OCI-LY7 (cell line): ENCODE measurements at regions not wholly inside any gene's neighbourhood (a gene's known extent, or its start where the extent isn't known, plus 50 kb on each side); places are given as distances from the start of the nearest gene placed in this dataset.

ENCODE experiments used
- BruUV-seq: library from RNA; stranded (reverse); fragments of 400-500 nt; replicated peaks from 2 replicates; lab custom pipeline; 2021; lab: Mats Ljungman, UMichigan
- CTCF ChIA-PET: fragments of 300-600 bp; sonication (Branson Sonifier 250); formaldehyde crosslinking; loops from one replicate; lab custom pipeline; 2022; ENCODE audit warnings: antibody characterized with exemption; ENCODE audit not compliant: unreplicated experiment; lab: Charles Lee
- POLR2A ChIA-PET: fragments of 300-600 bp; sonication (Branson Sonifier 250); formaldehyde crosslinking; loops from one replicate; lab custom pipeline; 2022; ENCODE audit warnings: antibody characterized with exemption; lab: Charles Lee
- DNase-seq: peaks from one replicate; pipeline ENCODE4 v3.0.0-alpha.2; 2015; ENCODE audit warnings: low spot score
- H2AFZ ChIP-seq: fragments of 200-600 bp; sonication (generic), shearing (Covaris generic); 2 replicates; pipeline ENCODE4 v1.6.1; 2014; ENCODE audit warnings: mild to moderate bottlenecking, antibody characterized with exemption, low read length, moderate library complexity
- H3K27ac ChIP-seq: fragments of 200-600 bp; sonication (generic); 2 replicates; pipeline ENCODE4 v1.5.1; 2014; ENCODE audit warnings: mixed run types, low read depth, mild to moderate bottlenecking, moderate library complexity, low read length, inconsistent platforms; ENCODE audit not compliant: poor library complexity, severe bottlenecking
- H3K36me3 ChIP-seq: fragments of 200-600 bp; sonication (generic); 2 replicates; pipeline ENCODE4 v1.6.1; 2014; ENCODE audit warnings: mild to moderate bottlenecking, antibody characterized with exemption, low read length, moderate library complexity, mixed read lengths; ENCODE audit not compliant: insufficient read depth
- H3K4me1 ChIP-seq: fragments of 200-600 bp; sonication (generic); 2 replicates; pipeline ENCODE4 v1.5.1; 2014; ENCODE audit warnings: mild to moderate bottlenecking, low read length; ENCODE audit not compliant: insufficient read depth, poor library complexity, severe bottlenecking
- H3K4me2 ChIP-seq: fragments of 200-600 bp; sonication (generic); 2 replicates; pipeline ENCODE4 v1.6.1; 2014; ENCODE audit warnings: mild to moderate bottlenecking, low read length
- H3K4me3 ChIP-seq: fragments of 200-600 bp; sonication (generic); 2 replicates; pipeline ENCODE4 v1.5.1; 2014; ENCODE audit warnings: mild to moderate bottlenecking, low read depth, low read length; ENCODE audit not compliant: poor library complexity, severe bottlenecking
- H3K79me2 ChIP-seq: fragments of 200-600 bp; sonication (generic); 2 replicates; pipeline ENCODE4 v1.6.1; 2016; ENCODE audit warnings: low read depth, mild to moderate bottlenecking, low read length, moderate library complexity, mixed read lengths; ENCODE audit not compliant: insufficient read depth
- H3K9me2 ChIP-seq: fragments of 200-600 bp; sonication (generic); 2 replicates; pipeline ENCODE4 v1.6.1; 2016; ENCODE audit warnings: mild to moderate bottlenecking, low read length, mixed read lengths; ENCODE audit not compliant: insufficient read depth
- H3K9me3 ChIP-seq: fragments of 200-600 bp; sonication (generic); 2 replicates; pipeline ENCODE4 v1.6.1; 2014; ENCODE audit warnings: mild to moderate bottlenecking, mixed run types, low read length, mixed read lengths
- H4K20me1 ChIP-seq: fragments of 200-600 bp; sonication (generic); 2 replicates; pipeline ENCODE4 v1.6.1; 2014; ENCODE audit warnings: mild to moderate bottlenecking, antibody characterized with exemption, low read length, moderate library complexity, mixed read lengths; ENCODE audit not compliant: insufficient read depth
- CTCF ChIP-seq: fragments of 200-600 bp; sonication (generic); conservative IDR thresholded peaks from 2 replicates; pipeline ENCODE4 v1.5.1; 2014; ENCODE audit warnings: mild to moderate bottlenecking, antibody characterized with exemption, low read length, moderate library complexity, mixed read lengths
- EZH2phosphoT487 ChIP-seq: fragments of 200-600 bp; sonication (generic); IDR thresholded peaks from 2 replicates; pipeline ENCODE4 v1.6.1; 2018; ENCODE audit warnings: low read depth, borderline replicate concordance, mild to moderate bottlenecking, mixed run types, antibody characterized with exemption, low read length, moderate library complexity, mixed read lengths
- intact Hi-C: fragments of 100-400 bp; cut with micrococcal nuclease; formaldehyde crosslinking; loops from one replicate; pipeline ENCODE4 v1.10.0; 2022; ENCODE audit not compliant: unreplicated experiment

- TF ChIP-seq CTCF (no peak), EZH2phosphoT487 (no peak)
- H3K4me1 ChIP-seq, result no peaks in the 10 kb centered on the region
- no peaks in the 10 kb centered on the region for H4K20me1 ChIP-seq
- H3K9me2 ChIP-seq, result no peaks in the 10 kb centered on the region
- CTCF ChIA-PET, result no interaction called here
- no peaks in the 10 kb centered on the region for H3K36me3 ChIP-seq
- intact Hi-C loops, result no loop called here
- H3K79me2 ChIP-seq, result no peaks in the 10 kb centered on the region
- POLR2A ChIA-PET, result no interaction called here
- BruUV-seq, result no TSS peak
- no peaks in the 10 kb centered on the region for H3K9me3 ChIP-seq
- no peak for DNase-seq
- H3K4me2 ChIP-seq, result no peak overlapping the region
- no peak overlapping the region for H3K4me3 ChIP-seq
- H2AFZ ChIP-seq, result no peak overlapping the region
- no peak overlapping the region for H3K27ac ChIP-seq
Observed at GRCh38 chr6:170226647-170227046, 64.2 kb downstream of the DLL1 start.

GRCh38 chr6:170225852-170226417, 64.9 kb downstream of the DLL1 start:
- Histone ChIP-seq H4K20me1 (no peaks in the 10 kb centered on the region), H3K79me2 (no peaks in the 10 kb centered on the region), H3K27ac (no peak overlapping the region), H3K4me1 (no peaks in the 10 kb centered on the region), H3K4me3 (no peak overlapping the region), H3K9me2 (no peaks in the 10 kb centered on the region), H3K4me2 (no peak overlapping the region), H2AFZ (no peak overlapping the region), H3K9me3 (no peaks in the 10 kb centered on the region), H3K36me3 (no peaks in the 10 kb centered on the region)
- DNase-seq, result no peak
- intact Hi-C loops, result no loop called here
- TF ChIP-seq EZH2phosphoT487 (no peak), CTCF (no peak)
- no TSS peak for BruUV-seq
- ChIA-PET POLR2A (no interaction called here), CTCF (no interaction called here)

GRCh38 chr6:170224694-170225660, 65.9 kb downstream of the DLL1 start:
- ChIA-PET POLR2A (interaction anchor here (0.8 kb wide), 1 partner anchor 15 kb away, joined by 3 read pairs; no protein-coding TSS in a partner anchor), CTCF (no interaction called here)
- DNase-seq, result no peak

More at GRCh38 chr6:170224694-170225660, 65.9 kb downstream of the DLL1 start:
- intact Hi-C loops, result no loop called here
- no peak overlapping the region for H3K27ac ChIP-seq
- no peaks in the 10 kb centered on the region for H3K36me3 ChIP-seq
- no peaks in the 10 kb centered on the region for H3K9me2 ChIP-seq
- H3K4me2 ChIP-seq, result no peak overlapping the region
- H3K4me3 ChIP-seq, result no peak overlapping the region
- H3K79me2 ChIP-seq, result no peaks in the 10 kb centered on the region
- TF ChIP-seq EZH2phosphoT487, result no peak
- H3K4me1 ChIP-seq, result no peaks in the 10 kb centered on the region
- no peak overlapping the region for H2AFZ ChIP-seq
- no peaks in the 10 kb centered on the region for H4K20me1 ChIP-seq
- BruUV-seq, result no TSS peak
- H3K9me3 ChIP-seq, result no peaks in the 10 kb centered on the region
